GM23338 (cell line): ENCODE measurements at regions not wholly inside any gene's neighbourhood (a gene's known extent, or its start where the extent isn't known, plus 50 kb on each side); places are given as distances from the start of the nearest gene placed in this dataset.

Source experiments
- CREB1 ChIP-seq: fragments of 250-450 bp; sonication (Bioruptor Pico); IDR thresholded peaks from 2 replicates; pipeline ENCODE4 v1.5.0; 2020; ENCODE audit warnings: low read depth, mild to moderate bottlenecking, moderate library complexity
- EZH2 ChIP-seq: fragments of 200-600 bp; sonication (generic); IDR thresholded peaks from one replicate; pipeline ENCODE4 v1.8.0; 2017; ENCODE audit warnings: antibody characterized with exemption, mild to moderate bottlenecking, low read depth; ENCODE audit not compliant: unreplicated experiment
- EZH2phosphoT487 ChIP-seq: fragments of 200-600 bp; sonication (generic); IDR thresholded peaks from one replicate; pipeline ENCODE4 v1.8.1; 2018; ENCODE audit warnings: antibody characterized with exemption; ENCODE audit not compliant: unreplicated experiment
- POLR2AphosphoS5 ChIP-seq: IDR thresholded peaks from 2 replicates; pipeline ENCODE4 v1.6.1; 2016; ENCODE audit warnings: antibody characterized with exemption, low read depth
- TF ChIP-seq, protein P1 (sequence below), 2 experiments: fragments of 200-600 bp in 1 of 2; sonication (generic) in 1 of 2; conservative IDR thresholded peaks; 2 replicates each; pipeline versions ENCODE4 v1.5.1 to v1.6.1; 2016 to 2017; ENCODE audit warnings: antibody characterized with exemption in 2 of 2, low read depth in 2 of 2, mild to moderate bottlenecking in 2 of 2, moderate library complexity in 1 of 2

DNA sequence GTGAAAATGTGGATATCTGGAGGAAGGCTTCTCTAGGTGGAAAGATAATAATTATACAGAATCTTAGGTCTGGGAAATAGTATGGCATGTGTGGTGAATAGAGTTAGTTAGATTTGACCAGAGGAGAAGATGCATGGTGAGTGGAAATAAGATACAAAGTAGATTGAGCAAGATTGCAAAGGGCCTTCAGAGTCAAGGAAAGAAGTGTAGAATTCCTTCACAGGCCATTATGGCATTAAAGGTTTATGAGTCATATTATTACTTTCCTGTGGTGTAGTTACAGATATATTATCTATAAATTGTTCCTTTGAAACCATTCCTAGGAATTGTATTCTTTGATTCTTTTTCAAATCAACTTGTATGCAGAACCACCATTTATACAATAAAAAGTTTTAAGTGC, 660.3 kb downstream of the SI start:
- no peak for TF ChIP-seq EZH2phosphoT487
- TF ChIP-seq, protein P1, sequence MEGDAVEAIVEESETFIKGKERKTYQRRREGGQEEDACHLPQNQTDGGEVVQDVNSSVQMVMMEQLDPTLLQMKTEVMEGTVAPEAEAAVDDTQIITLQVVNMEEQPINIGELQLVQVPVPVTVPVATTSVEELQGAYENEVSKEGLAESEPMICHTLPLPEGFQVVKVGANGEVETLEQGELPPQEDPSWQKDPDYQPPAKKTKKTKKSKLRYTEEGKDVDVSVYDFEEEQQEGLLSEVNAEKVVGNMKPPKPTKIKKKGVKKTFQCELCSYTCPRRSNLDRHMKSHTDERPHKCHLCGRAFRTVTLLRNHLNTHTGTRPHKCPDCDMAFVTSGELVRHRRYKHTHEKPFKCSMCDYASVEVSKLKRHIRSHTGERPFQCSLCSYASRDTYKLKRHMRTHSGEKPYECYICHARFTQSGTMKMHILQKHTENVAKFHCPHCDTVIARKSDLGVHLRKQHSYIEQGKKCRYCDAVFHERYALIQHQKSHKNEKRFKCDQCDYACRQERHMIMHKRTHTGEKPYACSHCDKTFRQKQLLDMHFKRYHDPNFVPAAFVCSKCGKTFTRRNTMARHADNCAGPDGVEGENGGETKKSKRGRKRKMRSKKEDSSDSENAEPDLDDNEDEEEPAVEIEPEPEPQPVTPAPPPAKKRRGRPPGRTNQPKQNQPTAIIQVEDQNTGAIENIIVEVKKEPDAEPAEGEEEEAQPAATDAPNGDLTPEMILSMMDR (conservative IDR thresholded peaks at IDR 0.05; ENCODE audit: low read depth in 2 of 2): no peak
- no peak for TF ChIP-seq EZH2
- TF ChIP-seq CREB1 (CRISPR knock-in tag): no peak
- no peak for TF ChIP-seq POLR2AphosphoS5
